Hepatocyte (in vitro differentiated cells): ENCODE measurements at regions not wholly inside any gene's neighbourhood (a gene's known extent, or its start where the extent isn't known, plus 50 kb on each side); places are given as distances from the start of the nearest gene placed in this dataset.

ENCODE experiments used
- EZH2 ChIP-seq: fragments of 200-600 bp; sonication (generic); IDR thresholded peaks from 2 replicates; pipeline ENCODE4 v1.6.1; 2016; ENCODE audit warnings: antibody characterized with exemption, mild to moderate bottlenecking, borderline replicate concordance
- EZH2phosphoT487 ChIP-seq: fragments of 200-600 bp; sonication (generic); IDR thresholded peaks from one replicate; pipeline ENCODE4 v1.6.1; 2018; ENCODE audit warnings: antibody characterized with exemption, mild to moderate bottlenecking, low read depth, moderate library complexity; ENCODE audit not compliant: unreplicated experiment, severe bottlenecking
- TF ChIP-seq, protein P1 (sequence below): fragments of 200-600 bp; sonication (generic); IDR thresholded peaks from 2 replicates; pipeline ENCODE4 v1.5.1; 2016; ENCODE audit warnings: antibody characterized with exemption, mild to moderate bottlenecking; ENCODE audit not compliant: poor library complexity

- TF ChIP-seq, protein P1, sequence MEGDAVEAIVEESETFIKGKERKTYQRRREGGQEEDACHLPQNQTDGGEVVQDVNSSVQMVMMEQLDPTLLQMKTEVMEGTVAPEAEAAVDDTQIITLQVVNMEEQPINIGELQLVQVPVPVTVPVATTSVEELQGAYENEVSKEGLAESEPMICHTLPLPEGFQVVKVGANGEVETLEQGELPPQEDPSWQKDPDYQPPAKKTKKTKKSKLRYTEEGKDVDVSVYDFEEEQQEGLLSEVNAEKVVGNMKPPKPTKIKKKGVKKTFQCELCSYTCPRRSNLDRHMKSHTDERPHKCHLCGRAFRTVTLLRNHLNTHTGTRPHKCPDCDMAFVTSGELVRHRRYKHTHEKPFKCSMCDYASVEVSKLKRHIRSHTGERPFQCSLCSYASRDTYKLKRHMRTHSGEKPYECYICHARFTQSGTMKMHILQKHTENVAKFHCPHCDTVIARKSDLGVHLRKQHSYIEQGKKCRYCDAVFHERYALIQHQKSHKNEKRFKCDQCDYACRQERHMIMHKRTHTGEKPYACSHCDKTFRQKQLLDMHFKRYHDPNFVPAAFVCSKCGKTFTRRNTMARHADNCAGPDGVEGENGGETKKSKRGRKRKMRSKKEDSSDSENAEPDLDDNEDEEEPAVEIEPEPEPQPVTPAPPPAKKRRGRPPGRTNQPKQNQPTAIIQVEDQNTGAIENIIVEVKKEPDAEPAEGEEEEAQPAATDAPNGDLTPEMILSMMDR = no peak
- TF ChIP-seq EZH2 (no peak), EZH2phosphoT487 (no peak)
Observed at GRCh38 chr7:119748251-119748860, 524.6 kb upstream of the KCND2 start.
